ENCODE measurements at regions not wholly inside any gene's neighbourhood (a gene's known extent, or its start where the extent isn't known, plus 50 kb on each side); places are given as distances from the start of the nearest gene placed in this dataset.

DNA sequence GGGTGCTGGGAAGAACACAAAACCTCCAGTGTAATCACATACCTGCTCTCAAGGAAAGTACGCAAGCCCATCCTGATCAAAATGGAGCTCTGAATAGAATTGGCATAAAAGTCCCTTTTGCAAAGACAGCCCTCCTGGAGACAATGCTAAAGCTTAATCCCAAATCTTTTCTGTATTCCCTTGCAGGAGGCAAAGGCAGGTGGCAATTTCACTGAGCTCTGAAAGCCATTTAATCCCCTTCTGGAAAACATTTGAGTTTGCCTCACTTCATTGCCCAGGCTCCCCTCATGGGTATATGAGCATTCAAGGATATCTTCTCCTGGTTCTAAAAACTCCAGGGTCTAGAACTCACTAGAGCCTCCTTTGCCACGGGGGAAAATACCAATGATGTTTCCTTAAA lies 310.2 kb upstream of the CNR1 start:
- no peaks in the 10 kb centered on the region for H3K27me3 ChIP-seq (ENCODE audit: control insufficient read depth, insufficient read depth, low read length, poor library complexity, severe bottlenecking)
- no peaks in the 10 kb centered on the region for H3K36me3 ChIP-seq (ENCODE audit: control insufficient read depth, insufficient read depth, low read length)
- Mint-ChIP-seq H3K9me3 (peaks cover 27% of the 10 kb centered on the region), H3K4me3 (no peak overlapping the region), H3K4me1 (no peaks in the 10 kb centered on the region), H3K36me3 (ENCODE audit: low read depth) (no peaks in the 10 kb centered on the region), H3K27ac (no peak overlapping the region), H3K27me3 (ENCODE audit: insufficient read depth) (no peaks in the 10 kb centered on the region)
- peaks cover 29% of the 10 kb centered on the region for H3K9me3 ChIP-seq (ENCODE audit: control insufficient read depth, low read length)
- H3K4me1 ChIP-seq (ENCODE audit: control insufficient read depth, insufficient read depth, low read length) = no peaks in the 10 kb centered on the region
- 88 to 99% methylated on average over 1 to 2 of the region's 2 CpGs for WGBS, 2 experiments (ENCODE audit: insufficient coverage in 1 of 2, insufficient read length in 1 of 2)
- H3K27ac ChIP-seq (ENCODE audit: low read depth, low read length) = no peak overlapping the region
- TF ChIP-seq, protein P1, sequence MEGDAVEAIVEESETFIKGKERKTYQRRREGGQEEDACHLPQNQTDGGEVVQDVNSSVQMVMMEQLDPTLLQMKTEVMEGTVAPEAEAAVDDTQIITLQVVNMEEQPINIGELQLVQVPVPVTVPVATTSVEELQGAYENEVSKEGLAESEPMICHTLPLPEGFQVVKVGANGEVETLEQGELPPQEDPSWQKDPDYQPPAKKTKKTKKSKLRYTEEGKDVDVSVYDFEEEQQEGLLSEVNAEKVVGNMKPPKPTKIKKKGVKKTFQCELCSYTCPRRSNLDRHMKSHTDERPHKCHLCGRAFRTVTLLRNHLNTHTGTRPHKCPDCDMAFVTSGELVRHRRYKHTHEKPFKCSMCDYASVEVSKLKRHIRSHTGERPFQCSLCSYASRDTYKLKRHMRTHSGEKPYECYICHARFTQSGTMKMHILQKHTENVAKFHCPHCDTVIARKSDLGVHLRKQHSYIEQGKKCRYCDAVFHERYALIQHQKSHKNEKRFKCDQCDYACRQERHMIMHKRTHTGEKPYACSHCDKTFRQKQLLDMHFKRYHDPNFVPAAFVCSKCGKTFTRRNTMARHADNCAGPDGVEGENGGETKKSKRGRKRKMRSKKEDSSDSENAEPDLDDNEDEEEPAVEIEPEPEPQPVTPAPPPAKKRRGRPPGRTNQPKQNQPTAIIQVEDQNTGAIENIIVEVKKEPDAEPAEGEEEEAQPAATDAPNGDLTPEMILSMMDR (conservative IDR thresholded peaks at IDR 0.05) = no peak
- H3K9ac ChIP-seq (ENCODE audit: extremely low read depth, low read length, poor library complexity, severe bottlenecking) = no peak overlapping the region
- DNase-seq = no peak
- no peak overlapping the region for H3K4me3 ChIP-seq (ENCODE audit: low read length)

DNA sequence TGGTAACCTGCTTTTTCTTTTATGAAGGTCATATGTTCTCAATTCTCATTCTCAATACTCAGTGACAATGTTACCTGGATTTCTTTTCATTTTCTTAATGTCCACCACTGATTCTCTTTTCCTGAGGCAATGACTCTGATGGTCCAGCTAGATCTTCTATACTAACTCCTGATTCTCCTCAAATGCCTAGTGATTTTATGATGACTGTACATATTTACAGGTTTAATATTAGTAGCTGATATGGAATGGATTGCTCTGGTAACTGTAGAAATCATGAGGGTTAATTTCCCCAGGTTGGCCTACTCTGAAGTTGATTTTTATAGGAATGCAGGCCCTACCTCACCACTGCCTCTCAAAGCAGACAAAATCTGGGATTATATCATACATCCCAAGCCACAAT lies 308.6 kb upstream of the CNR1 start:
- H3K9me3 ChIP-seq (ENCODE audit: control insufficient read depth, low read length) = peaks cover 29% of the 10 kb centered on the region
- no peak overlapping the region for H3K4me3 Mint-ChIP-seq
- no peaks in the 10 kb centered on the region for H3K27me3 ChIP-seq (ENCODE audit: control insufficient read depth, insufficient read depth, low read length, poor library complexity, severe bottlenecking)
- no peaks in the 10 kb centered on the region for H3K4me1 ChIP-seq (ENCODE audit: control insufficient read depth, insufficient read depth, low read length)
- no peak for DNase-seq
- H3K9ac ChIP-seq (ENCODE audit: extremely low read depth, low read length, poor library complexity, severe bottlenecking) = no peak overlapping the region
- H3K27ac ChIP-seq (ENCODE audit: low read depth, low read length) = no peak overlapping the region
- TF ChIP-seq, protein P1 (conservative IDR thresholded peaks at IDR 0.05) = no peak
- H3K4me1 Mint-ChIP-seq = no peaks in the 10 kb centered on the region
- H3K9me3 Mint-ChIP-seq = peaks cover 27% of the 10 kb centered on the region
- H3K4me3 ChIP-seq (ENCODE audit: low read length) = no peak overlapping the region
- H3K27ac Mint-ChIP-seq = no peak overlapping the region
- H3K36me3 ChIP-seq (ENCODE audit: control insufficient read depth, insufficient read depth, low read length) = no peaks in the 10 kb centered on the region
- no peaks in the 10 kb centered on the region for H3K27me3 Mint-ChIP-seq (ENCODE audit: insufficient read depth)
- no peaks in the 10 kb centered on the region for H3K36me3 Mint-ChIP-seq (ENCODE audit: low read depth)

DNA sequence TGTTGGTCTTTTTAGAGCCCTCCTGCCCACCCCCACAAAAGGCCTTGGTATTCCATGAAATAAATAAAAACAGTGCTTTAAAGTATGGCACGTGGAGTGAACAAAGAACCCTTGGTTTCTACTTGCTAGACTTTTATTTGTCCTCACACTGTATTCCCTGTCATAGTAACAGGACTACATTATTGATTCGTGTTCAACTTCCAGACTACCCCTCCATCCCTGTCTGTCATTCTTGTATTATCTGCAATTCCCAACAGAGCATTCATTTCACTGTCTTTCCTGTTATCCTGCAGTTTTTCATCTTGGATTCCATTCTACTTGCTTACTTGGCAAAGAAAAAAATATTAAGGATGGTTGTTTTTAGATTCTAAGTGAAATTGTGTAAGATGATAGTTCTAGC lies 307.4 kb upstream of the CNR1 start:
- H3K4me3 ChIP-seq (ENCODE audit: low read length) = no peak overlapping the region
- H3K4me1 Mint-ChIP-seq = no peaks in the 10 kb centered on the region
- WGBS, 2 experiments (ENCODE audit: insufficient coverage in 1 of 2, insufficient read length in 1 of 2) = 55 to 89% methylated on average over 1 to 2 of the region's 2 CpGs
- H3K27me3 Mint-ChIP-seq (ENCODE audit: insufficient read depth) = no peaks in the 10 kb centered on the region
- DNase-seq = no peak
- H3K9me3 Mint-ChIP-seq = peaks cover 23% of the 10 kb centered on the region
- no peak overlapping the region for H3K27ac ChIP-seq (ENCODE audit: low read depth, low read length)
- H3K27me3 ChIP-seq (ENCODE audit: control insufficient read depth, insufficient read depth, low read length, poor library complexity, severe bottlenecking) = no peaks in the 10 kb centered on the region
- no peaks in the 10 kb centered on the region for H3K4me1 ChIP-seq (ENCODE audit: control insufficient read depth, insufficient read depth, low read length)
- no peak overlapping the region for H3K27ac Mint-ChIP-seq
- H3K36me3 Mint-ChIP-seq (ENCODE audit: low read depth) = no peaks in the 10 kb centered on the region
- H3K36me3 ChIP-seq (ENCODE audit: control insufficient read depth, insufficient read depth, low read length) = no peaks in the 10 kb centered on the region
- peaks cover 28% of the 10 kb centered on the region for H3K9me3 ChIP-seq (ENCODE audit: control insufficient read depth, low read length)
- no peak overlapping the region for H3K9ac ChIP-seq (ENCODE audit: extremely low read depth, low read length, poor library complexity, severe bottlenecking)
- no peak overlapping the region for H3K4me3 Mint-ChIP-seq
- TF ChIP-seq, protein P1 (conservative IDR thresholded peaks at IDR 0.05) = no peak

Data from endodermal cell (in vitro differentiated cells).